Neural progenitor cell (in vitro differentiated cells): ENCODE measurements at regions not wholly inside any gene's neighbourhood (a gene's known extent, or its start where the extent isn't known, plus 50 kb on each side); places are given as distances from the start of the nearest gene placed in this dataset.

Source experiments
- EZH2 ChIP-seq: fragments of 200-600 bp; sonication (generic); IDR thresholded peaks from 2 replicates; pipeline ENCODE4 v1.6.1; 2017; ENCODE audit warnings: antibody characterized with exemption, mild to moderate bottlenecking, moderate library complexity
- EZH2phosphoT487 ChIP-seq: fragments of 200-600 bp; sonication (generic); IDR thresholded peaks from 2 replicates; pipeline ENCODE4 v1.6.1; 2017; ENCODE audit warnings: antibody characterized with exemption
- TF ChIP-seq, protein P1 (sequence below): fragments of 200-600 bp; sonication (generic); IDR thresholded peaks from 2 replicates; pipeline ENCODE4 v1.5.1; 2017; ENCODE audit warnings: antibody characterized with exemption, mild to moderate bottlenecking

DNA sequence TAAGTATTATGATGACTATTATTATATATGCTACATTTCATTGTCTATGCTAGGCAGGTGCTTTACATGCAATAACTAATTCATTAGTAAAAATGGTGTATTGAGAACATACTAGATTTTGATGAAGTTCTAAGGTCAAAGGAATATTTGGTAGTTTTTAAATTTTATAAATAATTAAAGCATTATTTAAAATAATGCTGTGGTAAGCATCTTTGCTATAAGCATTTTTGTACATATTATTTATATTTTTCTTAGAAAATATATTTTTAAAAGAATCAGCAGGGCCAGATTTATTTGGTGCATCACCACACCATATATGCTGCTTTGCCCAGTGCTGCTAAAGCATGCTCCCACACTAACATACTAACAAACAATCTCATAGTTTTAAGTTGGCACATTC is 517.9 kb downstream of the C6orf118 start:
- TF ChIP-seq, protein P1, sequence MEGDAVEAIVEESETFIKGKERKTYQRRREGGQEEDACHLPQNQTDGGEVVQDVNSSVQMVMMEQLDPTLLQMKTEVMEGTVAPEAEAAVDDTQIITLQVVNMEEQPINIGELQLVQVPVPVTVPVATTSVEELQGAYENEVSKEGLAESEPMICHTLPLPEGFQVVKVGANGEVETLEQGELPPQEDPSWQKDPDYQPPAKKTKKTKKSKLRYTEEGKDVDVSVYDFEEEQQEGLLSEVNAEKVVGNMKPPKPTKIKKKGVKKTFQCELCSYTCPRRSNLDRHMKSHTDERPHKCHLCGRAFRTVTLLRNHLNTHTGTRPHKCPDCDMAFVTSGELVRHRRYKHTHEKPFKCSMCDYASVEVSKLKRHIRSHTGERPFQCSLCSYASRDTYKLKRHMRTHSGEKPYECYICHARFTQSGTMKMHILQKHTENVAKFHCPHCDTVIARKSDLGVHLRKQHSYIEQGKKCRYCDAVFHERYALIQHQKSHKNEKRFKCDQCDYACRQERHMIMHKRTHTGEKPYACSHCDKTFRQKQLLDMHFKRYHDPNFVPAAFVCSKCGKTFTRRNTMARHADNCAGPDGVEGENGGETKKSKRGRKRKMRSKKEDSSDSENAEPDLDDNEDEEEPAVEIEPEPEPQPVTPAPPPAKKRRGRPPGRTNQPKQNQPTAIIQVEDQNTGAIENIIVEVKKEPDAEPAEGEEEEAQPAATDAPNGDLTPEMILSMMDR = no peak
- no peak for TF ChIP-seq EZH2
- no peak for TF ChIP-seq EZH2phosphoT487
